Retinal pigment epithelial cell (primary cell): ENCODE measurements at regions not wholly inside any gene's neighbourhood (a gene's known extent, or its start where the extent isn't known, plus 50 kb on each side); places are given as distances from the start of the nearest gene placed in this dataset.
"Not testable (repeated sequence)": the region's sequence is repeated elsewhere in the genome, so short reads cannot be mapped to it uniquely, and the experiment has no call there.

Experiments
- DNase-seq: peaks from one replicate; pipeline ENCODE4 v3.0.0-alpha.2; 2010; ENCODE audit warnings: low read depth
- H3K4me3 ChIP-seq: 2 replicates; pipeline ENCODE4 v1.5.1; 2011; ENCODE audit warnings: mild to moderate bottlenecking, low read length, control low read depth, moderate library complexity
- TF ChIP-seq, protein P1 (sequence below): conservative IDR thresholded peaks from 2 replicates; pipeline ENCODE4 v1.5.1; 2011; ENCODE audit warnings: low read depth, low read length, control low read depth, inconsistent platforms

DNA sequence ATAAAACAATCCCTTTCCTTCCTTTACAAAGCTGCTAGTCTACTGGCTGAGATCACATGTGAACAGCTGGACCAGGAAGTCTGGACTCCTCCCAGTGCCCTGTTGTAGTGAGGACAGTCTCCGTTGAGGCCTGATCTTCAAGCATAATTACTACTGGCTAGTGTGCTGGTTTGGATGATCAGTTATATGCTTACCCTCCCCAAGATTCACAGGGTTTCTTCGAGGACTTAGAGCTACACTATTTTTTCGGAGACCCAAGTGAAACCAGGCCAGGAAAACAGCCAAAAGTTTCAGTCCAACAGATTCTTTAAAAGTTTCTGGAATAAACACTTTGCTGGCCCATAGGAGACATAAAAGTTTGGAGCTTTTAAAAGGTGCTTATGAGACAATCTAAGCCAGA, 194.9 kb upstream of the CDH11 start:
- DNase-seq, result no peak
- TF ChIP-seq, protein P1, sequence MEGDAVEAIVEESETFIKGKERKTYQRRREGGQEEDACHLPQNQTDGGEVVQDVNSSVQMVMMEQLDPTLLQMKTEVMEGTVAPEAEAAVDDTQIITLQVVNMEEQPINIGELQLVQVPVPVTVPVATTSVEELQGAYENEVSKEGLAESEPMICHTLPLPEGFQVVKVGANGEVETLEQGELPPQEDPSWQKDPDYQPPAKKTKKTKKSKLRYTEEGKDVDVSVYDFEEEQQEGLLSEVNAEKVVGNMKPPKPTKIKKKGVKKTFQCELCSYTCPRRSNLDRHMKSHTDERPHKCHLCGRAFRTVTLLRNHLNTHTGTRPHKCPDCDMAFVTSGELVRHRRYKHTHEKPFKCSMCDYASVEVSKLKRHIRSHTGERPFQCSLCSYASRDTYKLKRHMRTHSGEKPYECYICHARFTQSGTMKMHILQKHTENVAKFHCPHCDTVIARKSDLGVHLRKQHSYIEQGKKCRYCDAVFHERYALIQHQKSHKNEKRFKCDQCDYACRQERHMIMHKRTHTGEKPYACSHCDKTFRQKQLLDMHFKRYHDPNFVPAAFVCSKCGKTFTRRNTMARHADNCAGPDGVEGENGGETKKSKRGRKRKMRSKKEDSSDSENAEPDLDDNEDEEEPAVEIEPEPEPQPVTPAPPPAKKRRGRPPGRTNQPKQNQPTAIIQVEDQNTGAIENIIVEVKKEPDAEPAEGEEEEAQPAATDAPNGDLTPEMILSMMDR, result no peak

DNA sequence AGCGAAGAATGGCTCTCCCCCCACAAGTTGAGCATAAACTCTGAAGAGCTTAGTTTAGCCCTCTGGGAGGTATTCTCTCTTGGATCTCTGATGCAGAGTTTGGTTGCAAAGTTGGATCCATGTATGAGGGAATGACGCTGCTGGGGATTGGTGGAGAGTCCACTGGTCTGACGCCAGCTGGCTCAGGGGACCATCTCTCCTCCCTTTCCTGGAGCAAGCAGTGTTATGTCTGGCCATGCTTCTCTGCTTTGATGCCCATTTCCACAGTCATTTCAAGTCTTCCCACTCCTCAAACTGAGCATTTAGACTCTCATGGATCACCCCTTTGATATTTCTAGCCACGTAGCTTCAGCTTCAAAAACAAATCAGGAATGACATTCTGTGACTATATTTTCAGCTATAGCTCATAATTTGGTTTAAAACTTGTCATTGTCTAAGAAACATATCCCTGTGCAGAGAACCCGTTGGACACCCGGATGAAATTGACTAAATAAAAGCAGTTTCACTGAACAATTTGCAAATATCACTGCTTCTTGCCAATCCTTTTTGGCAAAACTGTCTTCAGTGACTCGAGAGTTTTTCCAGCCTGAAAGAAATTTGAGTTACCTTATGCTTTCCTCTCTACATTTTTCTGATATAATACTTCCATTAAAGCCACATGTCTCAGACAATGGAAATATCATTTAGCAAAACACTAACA, 193.4 kb upstream of the CDH11 start:
- no peak overlapping the region for H3K4me3 ChIP-seq
- no peak for DNase-seq
- TF ChIP-seq, protein P1, result no peak

More for the DNA sequence above, 194.9 kb upstream of the CDH11 start:
- H3K4me3 ChIP-seq, result no peak overlapping the region

DNA sequence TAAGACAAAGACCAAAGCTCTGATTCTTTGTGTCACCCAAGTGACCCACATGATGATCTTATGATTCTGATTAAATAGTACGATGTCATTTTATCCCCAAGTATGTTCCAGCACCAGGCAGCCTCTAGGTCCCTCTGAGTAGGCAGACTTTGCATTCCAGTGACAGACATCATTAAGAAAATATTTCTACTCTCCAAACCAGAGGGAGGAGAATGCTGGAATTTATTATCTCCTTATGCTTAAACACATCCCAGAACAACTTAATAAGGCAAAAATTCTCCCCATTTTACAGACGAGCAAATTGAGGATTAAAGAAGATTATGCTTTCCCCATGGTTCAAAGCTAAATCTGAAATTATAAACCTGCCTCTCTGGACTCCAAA, 192.8 kb upstream of the CDH11 start:
- TF ChIP-seq, protein P1, result no peak
- DNase-seq, result no peak
- H3K4me3 ChIP-seq, result no peak overlapping the region

DNA sequence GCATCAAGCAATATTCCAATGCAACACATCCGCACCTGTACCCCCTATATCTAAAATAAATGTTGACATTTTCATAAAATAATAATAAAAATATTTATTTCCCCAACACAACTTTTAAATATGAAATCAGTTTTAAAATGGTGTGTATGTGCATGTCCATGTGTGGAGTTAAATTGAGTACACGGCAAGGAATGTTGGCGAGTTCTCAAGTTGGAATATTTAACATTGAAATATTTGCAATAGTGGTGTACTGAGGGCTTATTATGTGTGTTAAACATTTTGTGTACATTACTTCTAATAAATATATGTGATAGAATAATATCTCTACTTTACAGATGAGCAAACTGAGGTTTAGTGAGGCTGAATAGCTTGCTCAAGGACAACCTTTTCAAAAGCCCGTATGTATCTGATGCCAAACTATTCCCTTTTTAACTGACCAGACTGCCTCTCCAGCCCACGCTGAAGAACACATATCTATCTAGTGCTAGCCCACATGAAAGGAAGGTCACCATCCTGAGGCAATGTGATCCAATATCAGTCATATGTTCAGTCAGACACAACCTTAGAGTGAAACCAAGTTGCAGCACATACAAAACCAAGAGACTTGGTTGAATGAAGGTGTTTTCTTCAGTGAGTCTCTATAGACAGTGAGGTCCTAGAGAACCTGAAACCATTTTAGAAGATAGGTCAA, 192.2 kb upstream of the CDH11 start:
- DNase-seq, result no peak
- no peak overlapping the region for H3K4me3 ChIP-seq

DNA sequence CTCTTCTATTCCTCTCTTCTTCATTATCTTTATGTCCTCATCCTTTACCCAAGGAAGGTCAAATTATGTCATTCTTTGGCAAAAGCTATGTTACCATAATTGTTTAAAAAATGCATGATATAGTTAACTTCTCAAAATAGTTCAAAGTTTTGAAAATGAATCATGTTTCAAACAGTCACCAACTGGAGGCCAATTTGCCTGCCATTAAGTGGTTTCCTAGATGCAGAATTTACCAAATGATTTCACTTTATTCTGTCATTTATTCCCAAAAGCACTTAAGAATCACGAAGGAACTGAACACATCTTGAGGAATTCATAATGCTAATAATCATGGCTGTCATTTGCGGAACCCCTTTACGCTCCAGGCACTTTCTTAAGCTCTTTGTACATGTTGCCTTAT, 190.9 kb upstream of the CDH11 start:
- H3K4me3 ChIP-seq, result no peak overlapping the region
- DNase-seq, result no peak
- TF ChIP-seq, protein P1, result no peak

More for the DNA sequence above, 192.2 kb upstream of the CDH11 start:
- TF ChIP-seq, protein P1, result no peak

DNA sequence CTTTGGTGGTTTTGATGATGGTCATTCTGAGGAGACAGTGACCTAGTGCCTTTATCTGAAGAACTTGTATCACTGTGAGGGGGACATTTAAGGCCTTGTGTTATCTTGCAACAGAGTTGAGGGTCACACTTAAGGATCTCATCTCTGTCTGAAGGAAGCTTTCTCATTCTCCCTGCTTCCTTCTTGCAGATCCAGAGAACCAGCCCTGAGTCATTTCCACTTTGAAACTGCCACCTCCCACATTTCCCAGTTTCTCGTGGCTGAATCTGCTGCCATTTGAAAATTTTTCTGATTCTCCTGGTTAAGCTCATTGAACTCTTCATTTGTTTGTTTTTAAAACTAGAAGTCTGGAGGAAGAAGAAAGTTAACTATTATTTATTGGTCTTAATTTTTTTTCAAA, 190.2 kb upstream of the CDH11 start:
- TF ChIP-seq, protein P1, result no peak

DNA sequence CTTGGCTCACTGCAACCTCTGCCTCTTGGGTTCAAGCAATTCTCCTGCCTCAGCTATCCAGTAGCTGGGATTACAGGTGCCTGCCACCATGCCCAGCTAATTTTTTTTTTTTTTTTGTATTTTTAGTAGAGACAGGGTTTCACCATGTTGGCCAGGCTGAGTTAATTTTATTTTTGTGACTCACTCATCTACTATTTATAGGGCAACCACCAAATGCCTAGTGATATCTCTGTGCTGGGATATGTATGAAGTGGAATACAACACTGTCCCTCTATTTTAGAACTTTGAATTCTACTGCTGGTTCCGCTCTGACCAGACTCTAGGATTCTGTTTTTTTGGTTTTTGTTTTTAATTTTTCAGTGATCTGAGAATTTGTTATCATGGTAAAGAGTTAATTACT, 188.6 kb upstream of the CDH11 start:
- DNase-seq, result not testable (repeated sequence)

More for the DNA sequence above, 190.2 kb upstream of the CDH11 start:
- no peak overlapping the region for H3K4me3 ChIP-seq
- no peak for DNase-seq

More for the DNA sequence above, 188.6 kb upstream of the CDH11 start:
- not testable (repeated sequence) for H3K4me3 ChIP-seq
